ENCODE measurements at regions not wholly inside any gene's neighbourhood (a gene's known extent, or its start where the extent isn't known, plus 50 kb on each side); places are given as distances from the start of the nearest gene placed in this dataset.
"Not testable (repeated sequence)": the region's sequence is repeated elsewhere in the genome, so short reads cannot be mapped to it uniquely, and the experiment has no call there.

- DNase-seq = no peak
Observed at GRCh38 chr21:43286196-43286595, 117.4 kb downstream of the CRYAA start.

GRCh38 chr21:43284700-43285099, 115.9 kb downstream of the CRYAA start:
- DNase-seq = no peak

DNA sequence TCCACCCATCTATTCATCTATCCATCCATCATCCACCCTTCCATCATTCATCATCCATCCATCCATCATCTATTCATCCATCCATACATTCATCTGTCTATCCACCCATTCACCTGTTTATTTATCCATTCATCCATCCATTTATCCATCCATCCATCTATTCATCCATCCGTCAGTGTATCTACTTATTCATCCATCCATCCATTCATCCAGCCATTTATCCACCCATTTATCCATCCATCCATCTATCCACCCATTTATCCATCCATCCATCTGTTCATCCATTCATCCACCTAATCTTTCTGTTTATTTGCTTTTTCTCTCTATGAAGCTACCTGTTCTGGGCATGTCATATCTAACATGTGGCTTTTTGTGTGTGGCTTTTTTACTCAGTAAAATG, 115.4 kb downstream of the CRYAA start:
- no peak for DNase-seq

- DNase-seq = not testable (repeated sequence)
Observed at GRCh38 chr21:43283925-43284221, 115.1 kb downstream of the CRYAA start.

DNA sequence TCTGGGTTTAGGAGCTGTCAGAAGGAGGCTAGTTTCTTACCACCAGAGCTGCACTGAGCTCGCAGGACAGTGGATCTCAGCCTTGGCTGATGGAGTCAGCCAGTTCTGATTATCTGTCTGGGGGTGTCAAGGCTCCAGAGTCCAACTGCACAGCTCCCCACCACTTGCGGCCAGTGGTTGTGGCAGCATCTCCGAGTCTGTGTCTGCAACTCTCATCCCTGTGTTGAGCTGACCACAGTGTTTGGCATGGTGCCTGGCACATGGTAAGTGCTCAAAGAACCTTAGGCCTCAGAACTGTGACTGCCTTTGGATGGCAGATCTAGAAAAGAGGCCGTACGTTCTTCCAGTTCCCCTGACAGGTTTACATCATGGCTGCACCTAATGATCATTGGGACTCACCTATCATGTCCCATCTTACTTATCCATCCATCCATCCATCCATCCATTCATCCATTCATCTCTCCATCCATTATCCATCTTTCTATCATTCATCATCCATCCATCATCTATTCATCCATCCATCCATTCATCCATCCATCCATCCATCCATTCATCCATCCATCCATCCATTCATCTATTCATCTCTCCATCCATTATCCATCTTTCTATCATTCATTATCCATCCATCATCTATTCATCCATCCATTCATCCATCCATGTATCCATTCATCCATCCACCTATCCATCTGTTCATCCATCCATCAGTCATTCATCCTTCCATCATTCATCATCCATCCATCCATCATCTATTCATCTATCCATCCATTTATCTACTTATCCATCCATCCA, 114.5 kb downstream of the CRYAA start:
- no peak for DNase-seq

DNA sequence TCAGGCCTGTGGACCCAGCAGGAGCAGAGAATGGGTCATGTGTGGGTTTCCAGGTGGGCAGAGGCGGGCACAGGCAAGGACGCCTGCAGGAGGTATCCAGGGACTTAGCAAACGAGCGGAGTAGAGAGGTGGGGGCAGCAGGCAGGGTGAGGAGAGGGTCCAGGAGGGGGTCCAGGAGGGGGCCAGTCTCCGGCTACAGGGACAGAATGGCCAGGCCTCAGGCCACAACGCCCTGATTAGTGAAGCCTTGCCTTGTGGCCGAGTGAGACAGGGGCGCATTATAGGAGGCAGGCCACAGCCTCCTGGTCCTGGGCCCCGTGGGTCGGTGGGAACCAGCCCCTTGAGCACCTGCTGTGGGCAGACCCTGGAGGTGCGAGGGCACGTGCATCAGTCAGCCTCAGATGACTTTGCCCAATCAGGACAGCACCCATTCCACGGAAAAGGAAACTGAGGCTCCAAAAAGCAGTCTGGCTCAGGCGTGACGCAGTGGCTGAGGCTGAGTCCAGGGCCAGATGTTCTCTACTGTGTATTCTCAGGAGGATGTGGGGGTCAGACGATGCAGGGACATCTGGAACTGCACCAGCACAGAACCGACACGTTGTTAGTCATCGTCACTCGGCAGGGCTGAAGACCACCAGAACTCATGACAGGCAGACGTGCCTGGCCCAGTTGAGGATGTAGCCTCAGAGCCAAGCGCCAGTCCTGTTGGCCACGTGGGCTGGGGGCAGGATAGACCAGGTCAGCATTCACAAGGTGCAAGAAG, 113.7 kb downstream of the CRYAA start:
- DNase-seq = no peak

DNA sequence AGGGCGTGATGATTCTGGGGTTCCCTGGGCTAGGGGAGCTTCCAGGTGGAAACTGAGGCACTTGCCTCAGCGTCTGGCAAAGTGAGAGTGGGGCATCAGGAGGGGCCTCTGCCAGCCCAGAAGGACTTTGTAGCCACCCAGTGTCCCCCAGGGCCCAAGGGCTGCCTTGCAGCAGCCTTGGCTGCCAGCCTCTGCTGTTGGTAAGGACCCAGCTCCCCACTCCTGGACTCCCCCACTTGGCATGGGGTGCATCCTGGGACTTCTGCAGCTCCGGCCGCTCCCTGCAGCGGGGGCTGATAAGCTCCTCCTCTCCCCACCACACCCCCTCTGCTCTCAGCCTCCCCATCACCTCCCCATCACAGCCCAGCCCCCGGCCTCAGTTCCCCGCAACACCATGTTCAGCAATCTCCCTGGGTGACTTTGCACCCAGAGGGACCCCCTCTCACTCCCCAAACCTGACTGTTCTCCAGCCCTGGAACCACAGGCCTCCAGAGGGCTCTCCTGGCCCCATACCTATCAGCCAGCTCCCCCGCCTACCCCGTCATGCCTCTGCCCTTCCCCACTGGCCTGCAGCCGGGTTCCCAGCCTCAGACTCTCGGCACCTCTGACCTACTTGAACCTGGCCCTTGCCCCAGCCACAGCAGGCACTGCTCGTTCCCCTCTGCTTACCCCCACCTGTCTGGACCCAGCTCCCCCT, 113.0 kb downstream of the CRYAA start:
- DNase-seq = no peak

GRCh38 chr21:43280949-43281633, 112.3 kb downstream of the CRYAA start:
- no peak for DNase-seq

DNA sequence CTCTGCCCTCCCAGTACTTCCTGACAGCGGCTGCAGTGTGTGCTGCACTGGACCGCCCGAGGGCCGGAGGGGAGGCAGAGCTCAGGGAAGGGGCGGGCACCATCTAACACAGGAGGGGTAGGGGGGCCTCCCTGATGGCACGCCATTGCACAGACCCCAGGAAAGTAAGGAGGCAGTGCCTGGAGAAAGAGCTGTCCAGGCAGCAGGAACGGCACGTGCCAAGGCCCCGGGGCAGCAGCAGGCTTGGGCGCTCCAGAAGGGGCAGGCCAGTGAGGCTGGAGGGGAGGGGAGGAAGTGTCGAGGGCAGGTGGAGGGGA, 110.7 kb downstream of the CRYAA start:
- no peak for DNase-seq

GRCh38 chr21:43278766-43279577, 110.2 kb downstream of the CRYAA start:
- no peak for DNase-seq

GRCh38 chr21:43278359-43278758, 109.6 kb downstream of the CRYAA start:
- no peak for DNase-seq

GRCh38 chr21:43277481-43278351, 108.9 kb downstream of the CRYAA start:
- DNase-seq = no peak

- no peak for DNase-seq
Observed at GRCh38 chr21:43276811-43277210, 108.0 kb downstream of the CRYAA start.

GRCh38 chr21:43275421-43276211, 106.8 kb downstream of the CRYAA start:
- no peak for DNase-seq

DNA sequence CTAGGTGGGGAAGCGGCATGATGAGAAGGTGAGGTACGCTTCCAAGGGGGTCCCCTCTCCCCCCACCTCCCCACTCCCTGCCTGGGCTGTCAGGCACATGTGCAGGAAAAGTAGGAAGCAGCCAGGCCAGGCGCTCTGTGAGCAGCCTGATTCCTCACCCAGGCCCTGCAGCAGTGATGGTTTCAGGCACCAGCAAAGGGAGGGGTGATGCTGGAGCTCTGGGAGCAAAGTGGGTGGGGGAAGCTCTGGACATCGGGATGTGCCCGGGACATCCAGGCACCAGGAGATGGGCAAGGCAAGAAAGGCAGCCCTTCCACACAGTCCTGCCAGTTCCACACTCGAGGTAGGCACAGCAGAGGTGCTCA, 106.1 kb downstream of the CRYAA start:
- no peak for DNase-seq

GRCh38 chr21:43274022-43274945, 105.5 kb downstream of the CRYAA start:
- no peak for DNase-seq

DNA sequence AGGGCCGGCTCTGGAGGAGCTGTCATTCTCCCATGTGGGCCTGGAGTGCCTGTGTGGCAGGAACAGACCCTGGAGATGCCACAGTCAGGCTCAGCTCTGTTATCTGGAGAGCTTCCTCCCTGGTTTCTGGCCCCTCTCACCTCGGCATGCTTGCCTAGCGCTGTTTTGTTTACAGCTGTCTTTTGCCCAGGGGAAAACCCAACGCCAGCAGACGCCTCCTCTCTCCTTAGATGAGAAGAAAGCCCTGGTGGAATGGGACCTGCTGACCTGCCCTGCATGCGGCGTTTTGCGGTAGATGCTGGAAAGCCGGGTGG, 104.9 kb downstream of the CRYAA start:
- no peak for DNase-seq

GRCh38 chr21:43273016-43273707, 104.4 kb downstream of the CRYAA start:
- DNase-seq = no peak

DNA sequence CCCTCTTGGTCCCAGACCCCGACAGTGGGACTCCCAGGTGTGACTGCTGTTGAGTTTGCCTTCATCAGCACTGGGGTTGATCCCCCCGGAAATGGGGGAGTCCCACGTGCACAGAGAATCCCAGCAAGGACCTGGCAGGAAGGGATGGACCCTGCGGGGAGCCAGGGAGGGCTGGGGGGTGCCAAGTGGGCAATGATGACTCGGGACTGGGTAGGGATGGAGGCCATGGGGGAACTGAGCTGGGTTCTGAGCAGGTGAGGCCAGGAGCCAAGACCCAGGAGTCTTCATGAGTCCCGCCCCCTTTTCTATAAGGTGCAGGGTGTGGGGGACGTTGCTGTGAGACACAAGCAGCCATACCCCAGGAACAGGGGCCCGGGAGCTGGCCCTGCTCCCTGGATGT, 103.8 kb downstream of the CRYAA start:
- DNase-seq = no peak
